Neural cell (in vitro differentiated cells): ENCODE measurements at regions not wholly inside any gene's neighbourhood (a gene's known extent, or its start where the extent isn't known, plus 50 kb on each side); places are given as distances from the start of the nearest gene placed in this dataset.

Source experiments
- CTCF ChIP-seq: fragments of 450-650 bp; IDR thresholded peaks from 2 replicates; pipeline ENCODE4 v1.5.1; 2014; ENCODE audit warnings: antibody characterized with exemption, mild to moderate bottlenecking, moderate library complexity; ENCODE audit not compliant: poor library complexity, severe bottlenecking
- EP300 ChIP-seq: fragments of 450-650 bp; conservative IDR thresholded peaks from 2 replicates; pipeline ENCODE4 v1.6.1; 2014; ENCODE audit warnings: antibody characterized with exemption, mild to moderate bottlenecking, moderate library complexity; ENCODE audit not compliant: poor library complexity, severe bottlenecking
- POLR2AphosphoS5 ChIP-seq: IDR thresholded peaks from 2 replicates; pipeline ENCODE4 v1.6.1; 2012
- RAD21 ChIP-seq: fragments of 450-650 bp; conservative IDR thresholded peaks from 2 replicates; pipeline ENCODE4 v1.6.1; 2014; ENCODE audit warnings: antibody characterized with exemption, mild to moderate bottlenecking, moderate library complexity
- REST ChIP-seq: IDR thresholded peaks from 2 replicates; pipeline ENCODE4 v1.6.1; 2012; ENCODE audit warnings: borderline replicate concordance
- SMC3 ChIP-seq: fragments of 450-650 bp; conservative IDR thresholded peaks from 2 replicates; pipeline ENCODE4 v1.6.1; 2014; ENCODE audit warnings: antibody characterized with exemption, mild to moderate bottlenecking, moderate library complexity; ENCODE audit not compliant: poor library complexity
- TAF1 ChIP-seq: IDR thresholded peaks from 2 replicates; pipeline ENCODE4 v1.6.1; 2012; ENCODE audit warnings: low read depth

- TF ChIP-seq CTCF (no peak), SMC3 (no peak), EP300 (no peak), POLR2AphosphoS5 (no peak), TAF1 (no peak), RAD21 (no peak), REST (no peak)
Measured at GRCh38 chr1:186617926-186618325, 62.3 kb downstream of the PTGS2 start.
